ENCODE measurements at regions not wholly inside any gene's neighbourhood (a gene's known extent, or its start where the extent isn't known, plus 50 kb on each side); places are given as distances from the start of the nearest gene placed in this dataset.

DNA sequence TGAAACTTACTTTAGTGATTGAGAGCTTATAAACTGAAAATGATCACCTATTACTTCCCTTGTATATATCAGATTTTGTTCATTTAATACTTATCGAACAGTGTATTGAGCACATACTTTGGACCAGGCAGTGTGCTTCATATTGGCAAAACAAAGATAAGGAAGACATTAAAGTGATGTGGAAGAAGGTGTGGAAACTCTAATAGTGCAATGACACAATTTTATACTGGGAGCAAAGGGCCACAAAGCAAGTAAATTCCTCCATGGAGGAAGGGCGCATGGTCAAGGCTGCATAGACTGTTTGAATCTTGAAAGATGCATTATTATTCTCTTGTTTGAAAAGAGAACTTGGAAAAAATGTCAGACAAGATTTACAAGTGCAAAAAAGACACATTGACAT is 936.5 kb upstream of the DDX18 start:
- H3K27me3 ChIP-seq (replicated peaks; ENCODE audit: insufficient read depth) = no peaks in the 10 kb centered on the region
- no peak overlapping the region for H3K27ac ChIP-seq
- ATAC-seq (ENCODE audit: insufficient number of reproducible peaks, low FRiP score, low read depth) (no peak), DNase-seq (ENCODE audit: low spot score) (no peak)
- no peaks in the 10 kb centered on the region for H3K4me1 ChIP-seq (ENCODE audit: control insufficient read depth in 1 of 2, low read depth in 2 of 2)
- TF ChIP-seq, protein P1, sequence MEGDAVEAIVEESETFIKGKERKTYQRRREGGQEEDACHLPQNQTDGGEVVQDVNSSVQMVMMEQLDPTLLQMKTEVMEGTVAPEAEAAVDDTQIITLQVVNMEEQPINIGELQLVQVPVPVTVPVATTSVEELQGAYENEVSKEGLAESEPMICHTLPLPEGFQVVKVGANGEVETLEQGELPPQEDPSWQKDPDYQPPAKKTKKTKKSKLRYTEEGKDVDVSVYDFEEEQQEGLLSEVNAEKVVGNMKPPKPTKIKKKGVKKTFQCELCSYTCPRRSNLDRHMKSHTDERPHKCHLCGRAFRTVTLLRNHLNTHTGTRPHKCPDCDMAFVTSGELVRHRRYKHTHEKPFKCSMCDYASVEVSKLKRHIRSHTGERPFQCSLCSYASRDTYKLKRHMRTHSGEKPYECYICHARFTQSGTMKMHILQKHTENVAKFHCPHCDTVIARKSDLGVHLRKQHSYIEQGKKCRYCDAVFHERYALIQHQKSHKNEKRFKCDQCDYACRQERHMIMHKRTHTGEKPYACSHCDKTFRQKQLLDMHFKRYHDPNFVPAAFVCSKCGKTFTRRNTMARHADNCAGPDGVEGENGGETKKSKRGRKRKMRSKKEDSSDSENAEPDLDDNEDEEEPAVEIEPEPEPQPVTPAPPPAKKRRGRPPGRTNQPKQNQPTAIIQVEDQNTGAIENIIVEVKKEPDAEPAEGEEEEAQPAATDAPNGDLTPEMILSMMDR (IDR thresholded peaks at IDR 0.05) = no peak
- no peaks in the 10 kb centered on the region for H3K36me3 ChIP-seq
- no peaks in the 10 kb centered on the region for H3K9me3 ChIP-seq
- H3K4me3 ChIP-seq = no peak overlapping the region

DNA sequence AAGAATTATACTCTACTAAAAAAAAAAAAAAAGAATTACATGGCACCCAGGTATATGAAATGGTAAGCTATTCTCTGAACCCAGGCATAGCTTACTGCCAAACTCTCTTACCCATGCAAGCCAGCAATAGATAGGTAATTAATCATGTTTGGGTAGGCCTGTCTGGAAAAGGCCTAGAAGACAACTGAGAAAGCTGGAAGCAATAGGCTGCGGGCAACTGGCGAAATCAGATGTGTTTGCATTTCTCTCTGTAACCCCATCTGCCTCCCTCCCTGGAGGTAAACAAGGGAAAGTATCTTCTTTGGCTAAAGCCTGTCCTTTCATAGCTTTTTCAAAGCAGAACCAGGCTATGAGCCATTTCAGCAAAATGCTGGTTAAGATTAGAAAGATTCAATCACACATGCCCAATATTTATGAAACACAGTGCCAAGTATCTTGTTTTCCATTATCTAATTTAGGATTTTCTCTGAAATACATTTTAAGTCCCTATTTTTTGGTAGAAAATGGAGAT is 934.8 kb upstream of the DDX18 start:
- no peaks in the 10 kb centered on the region for H3K27me3 ChIP-seq (replicated peaks; ENCODE audit: insufficient read depth)
- no peaks in the 10 kb centered on the region for H3K9me3 ChIP-seq
- no peaks in the 10 kb centered on the region for H3K36me3 ChIP-seq
- TF ChIP-seq, protein P1 (IDR thresholded peaks at IDR 0.05) = no peak
- H3K27ac ChIP-seq = no peak overlapping the region
- ATAC-seq (ENCODE audit: insufficient number of reproducible peaks, low FRiP score, low read depth) (no peak), DNase-seq (ENCODE audit: low spot score) (no peak)
- no peaks in the 10 kb centered on the region for H3K4me1 ChIP-seq (ENCODE audit: control insufficient read depth in 1 of 2, low read depth in 2 of 2)
- no peak overlapping the region for H3K4me3 ChIP-seq

- H3K36me3 ChIP-seq = no peaks in the 10 kb centered on the region
- no peak for ATAC-seq (ENCODE audit: insufficient number of reproducible peaks, low FRiP score, low read depth)
- H3K27ac ChIP-seq = no peak overlapping the region
Observed at GRCh38 chr2:116891191-116891590, 923.3 kb upstream of the DDX18 start.

GRCh38 chr2:116911540-116911939 is 903.0 kb upstream of the DDX18 start:
- Histone ChIP-seq H3K27me3 (replicated peaks; ENCODE audit: insufficient read depth) (no peaks in the 10 kb centered on the region), H3K36me3 (no peaks in the 10 kb centered on the region), H3K9me3 (no peaks in the 10 kb centered on the region), H3K4me1 (ENCODE audit: control insufficient read depth in 1 of 2, low read depth in 2 of 2) (no peaks in the 10 kb centered on the region), H3K4me3 (no peak overlapping the region), H3K27ac (no peak overlapping the region)
- ATAC-seq (ENCODE audit: insufficient number of reproducible peaks, low FRiP score, low read depth) (no peak), DNase-seq (ENCODE audit: low spot score) (no peak)
- TF ChIP-seq, protein P1 (IDR thresholded peaks at IDR 0.05) = no peak

More at GRCh38 chr2:116891191-116891590, 923.3 kb upstream of the DDX18 start:
- Histone ChIP-seq H3K27me3 (replicated peaks; ENCODE audit: insufficient read depth) (no peaks in the 10 kb centered on the region), H3K4me1 (ENCODE audit: control insufficient read depth in 1 of 2, low read depth in 2 of 2) (no peaks in the 10 kb centered on the region), H3K9me3 (peaks cover 2% of the 10 kb centered on the region), H3K4me3 (no peak overlapping the region)
- no peak for DNase-seq (ENCODE audit: low spot score)
- TF ChIP-seq, protein P1 (IDR thresholded peaks at IDR 0.05) = no peak

DNA sequence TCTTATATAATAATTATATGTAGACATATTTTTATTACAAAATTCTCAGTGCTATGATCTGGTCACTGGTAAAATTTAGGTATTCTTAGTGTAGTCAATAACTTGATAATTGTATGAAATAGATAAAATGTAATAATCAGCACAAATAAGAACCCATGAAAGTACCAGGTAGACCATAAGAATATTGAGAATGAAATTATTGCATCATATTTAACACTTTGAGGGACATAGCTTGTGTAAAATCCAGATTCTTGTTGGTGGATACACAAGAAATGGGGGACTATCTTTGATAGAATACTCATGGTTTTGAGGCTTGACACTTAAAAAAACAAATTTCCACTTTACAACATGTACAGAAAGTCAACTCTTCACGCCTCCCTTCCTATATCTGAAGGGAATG is 898.8 kb upstream of the DDX18 start:
- no peaks in the 10 kb centered on the region for H3K9me3 ChIP-seq
- TF ChIP-seq, protein P1 (IDR thresholded peaks at IDR 0.05) = no peak
- no peak overlapping the region for H3K4me3 ChIP-seq
- no peak overlapping the region for H3K27ac ChIP-seq
- ATAC-seq (ENCODE audit: insufficient number of reproducible peaks, low FRiP score, low read depth) (no peak), DNase-seq (ENCODE audit: low spot score) (no peak)
- no peaks in the 10 kb centered on the region for H3K4me1 ChIP-seq (ENCODE audit: control insufficient read depth in 1 of 2, low read depth in 2 of 2)
- H3K27me3 ChIP-seq (replicated peaks; ENCODE audit: insufficient read depth) = no peaks in the 10 kb centered on the region
- no peaks in the 10 kb centered on the region for H3K36me3 ChIP-seq
